ENCODE measurements at regions not wholly inside any gene's neighbourhood (a gene's known extent, or its start where the extent isn't known, plus 50 kb on each side); places are given as distances from the start of the nearest gene placed in this dataset.

DNA sequence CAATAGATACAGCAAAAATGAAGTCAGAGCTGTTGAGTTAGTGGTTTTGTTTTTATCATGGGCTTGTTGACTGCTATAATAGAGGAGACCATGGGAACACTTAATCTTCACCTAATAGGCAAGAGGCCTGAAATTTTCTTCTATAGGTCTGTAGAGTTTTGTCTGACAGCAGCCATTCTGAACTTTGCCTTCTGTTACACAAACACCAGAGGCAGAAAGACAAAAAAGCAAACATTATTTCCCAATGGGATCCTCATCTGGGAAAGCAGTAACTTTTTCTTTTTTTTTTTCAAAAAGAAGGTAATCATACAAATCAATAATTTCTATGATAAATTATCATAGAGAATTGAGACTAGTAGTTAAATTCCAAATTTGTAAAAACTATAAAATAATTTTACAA is 494.1 kb downstream of the TOX3 start:
- no peak for DNase-seq (ENCODE audit: low read depth in 2 of 2)

DNA sequence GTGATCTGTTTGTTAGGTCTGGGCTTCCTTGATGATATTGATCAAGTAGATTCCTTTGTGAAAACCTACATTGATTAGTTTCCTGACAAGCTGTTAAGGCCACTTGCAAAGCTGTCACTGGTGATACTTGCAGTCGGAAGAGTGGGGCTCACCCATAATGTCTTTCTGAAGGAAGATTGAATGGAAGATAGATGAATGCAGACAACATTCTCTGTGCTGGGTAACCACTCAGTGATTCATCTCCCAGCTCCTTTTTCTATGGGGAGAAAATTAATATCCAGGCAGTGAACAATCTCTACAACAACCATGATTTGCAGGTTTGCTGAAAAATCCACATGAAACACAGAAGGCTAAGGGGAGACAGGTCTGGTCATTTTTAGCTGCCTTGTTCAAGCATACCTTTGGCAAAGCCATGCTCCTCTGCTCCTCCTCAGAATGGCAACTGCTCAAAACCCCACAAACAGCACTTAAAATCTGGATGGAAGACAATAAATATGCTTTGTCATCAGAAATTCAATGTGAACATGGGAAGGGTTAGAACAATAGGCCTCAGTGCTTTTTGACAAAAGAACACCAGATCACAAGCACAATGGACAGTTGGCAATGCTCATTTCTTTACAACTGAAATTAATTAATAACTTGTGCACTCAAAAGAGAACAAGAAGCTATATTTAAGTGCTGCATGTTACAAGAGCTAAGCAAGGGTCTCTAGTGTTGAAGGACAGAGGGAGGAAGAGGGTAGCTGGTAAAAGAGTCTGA is 495.4 kb downstream of the TOX3 start:
- DNase-seq (ENCODE audit: low read depth in 2 of 2): no peak

DNA sequence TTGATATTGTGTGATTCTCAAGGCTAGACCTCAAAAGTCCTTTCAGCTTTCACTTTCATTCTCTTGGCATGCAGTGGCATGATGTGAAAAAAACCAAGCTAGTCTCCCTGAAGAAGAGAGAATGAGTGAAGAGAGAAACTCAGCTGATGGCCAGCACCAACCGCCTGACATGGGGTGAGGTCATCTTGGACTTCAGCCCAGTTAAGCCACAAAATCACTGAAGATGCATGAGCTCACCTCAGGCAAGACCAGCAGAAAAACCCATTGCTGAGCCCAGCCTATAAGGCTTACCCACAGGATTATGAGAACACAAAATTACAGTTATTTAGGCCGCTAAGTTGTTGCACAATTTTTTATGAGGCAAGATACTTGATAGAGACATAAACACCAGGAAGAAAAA is 496.5 kb downstream of the TOX3 start:
- no peak for DNase-seq (ENCODE audit: low read depth in 2 of 2)

DNA sequence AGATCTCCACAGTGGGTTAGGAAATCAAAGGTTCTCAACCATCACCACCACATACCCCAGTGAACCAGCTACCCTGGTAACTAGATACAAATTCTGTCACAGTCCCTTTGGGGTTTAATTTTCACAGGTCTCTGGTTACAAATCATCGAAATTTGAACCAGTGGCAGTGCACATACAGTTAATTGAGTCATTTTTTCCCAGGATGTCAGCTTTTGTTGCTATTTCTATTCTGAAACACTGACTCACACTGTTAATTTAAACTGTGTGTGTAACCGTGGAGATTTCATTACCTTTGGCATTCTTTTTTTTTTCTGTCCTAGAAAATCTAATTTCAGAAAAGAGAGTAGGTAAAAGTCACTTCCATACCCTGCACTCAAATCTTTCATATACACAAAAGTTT is 511.5 kb downstream of the TOX3 start:
- no peak for DNase-seq (ENCODE audit: low read depth in 2 of 2)

DNA sequence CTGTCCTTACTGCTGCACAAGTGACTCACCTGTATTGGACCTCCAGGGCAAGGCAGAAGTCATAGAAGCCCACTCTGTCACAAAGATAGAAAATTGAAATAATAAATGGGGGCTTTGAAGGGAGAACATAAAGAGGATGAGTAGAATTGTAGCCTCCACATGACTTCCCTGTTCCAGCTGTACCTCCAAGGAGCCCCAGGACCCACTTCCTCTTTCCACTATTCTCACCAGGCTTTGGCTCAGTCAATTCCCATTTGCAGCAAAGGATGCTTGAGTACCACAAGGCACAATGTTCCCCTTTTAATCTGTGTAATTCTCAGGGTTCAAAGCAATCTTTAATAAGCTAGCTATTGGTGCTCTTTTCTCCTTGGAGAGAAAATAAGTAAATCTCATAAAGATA is 512.1 kb downstream of the TOX3 start:
- no peak for DNase-seq (ENCODE audit: low read depth in 2 of 2)

DNA sequence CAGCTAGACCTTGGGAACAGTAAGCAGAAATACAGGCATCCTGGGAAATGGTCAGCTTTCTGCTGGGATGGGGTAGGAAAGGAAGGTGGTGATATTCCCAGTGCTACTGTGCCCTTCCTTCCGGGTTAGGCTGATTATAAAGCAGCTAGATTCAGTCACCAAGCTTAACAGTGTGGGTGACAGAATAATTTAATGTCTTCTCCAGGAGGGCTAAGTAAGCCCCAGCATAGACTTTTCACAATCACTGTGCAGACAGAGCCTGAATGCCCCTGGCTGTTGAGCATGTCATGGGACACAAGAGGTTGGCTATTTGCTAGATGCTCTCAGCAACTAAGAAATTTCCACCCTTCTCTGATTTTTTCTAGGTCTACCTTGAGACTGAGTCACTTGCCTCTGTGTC is 513.0 kb downstream of the TOX3 start:
- no peak for DNase-seq (ENCODE audit: low read depth in 2 of 2)

DNA sequence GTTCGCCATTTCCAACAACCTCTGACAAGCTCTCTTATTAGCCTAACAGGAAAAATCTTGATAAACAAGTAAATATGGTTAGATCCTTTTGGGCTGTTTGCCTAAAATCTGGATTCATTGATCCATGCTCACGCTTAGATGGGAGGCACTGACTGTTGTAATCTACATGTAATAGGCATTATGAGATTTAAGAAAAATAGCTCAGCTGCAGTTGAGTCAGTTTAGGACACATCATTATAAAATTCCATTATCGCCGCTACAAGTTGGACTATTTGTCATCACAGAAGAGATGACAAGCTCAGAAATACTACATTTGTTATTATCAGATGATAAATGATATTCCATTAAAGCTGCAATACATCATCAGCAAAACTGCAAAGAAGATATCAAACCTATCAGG is 524.0 kb downstream of the TOX3 start:
- no peak for DNase-seq (ENCODE audit: low read depth in 2 of 2)

DNA sequence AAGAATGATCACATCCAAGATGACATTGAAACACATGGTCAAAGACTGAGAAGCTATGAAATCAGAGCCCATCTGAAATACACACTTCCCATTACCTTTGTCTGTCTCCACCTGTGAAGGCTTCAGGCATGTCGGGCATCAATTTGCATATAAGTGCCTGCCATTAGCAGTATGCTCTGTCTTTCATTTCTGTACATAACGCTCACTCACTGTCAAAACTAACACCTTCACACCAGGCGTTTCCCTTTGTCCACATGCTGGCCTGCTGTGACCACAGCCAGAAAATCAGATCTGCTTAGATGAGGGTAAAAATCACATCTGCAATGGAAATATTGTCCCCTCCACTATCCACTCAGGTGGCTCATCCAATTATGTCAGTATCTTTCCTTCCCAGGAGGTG is 524.8 kb downstream of the TOX3 start:
- no peak for DNase-seq (ENCODE audit: low read depth in 2 of 2)

DNA sequence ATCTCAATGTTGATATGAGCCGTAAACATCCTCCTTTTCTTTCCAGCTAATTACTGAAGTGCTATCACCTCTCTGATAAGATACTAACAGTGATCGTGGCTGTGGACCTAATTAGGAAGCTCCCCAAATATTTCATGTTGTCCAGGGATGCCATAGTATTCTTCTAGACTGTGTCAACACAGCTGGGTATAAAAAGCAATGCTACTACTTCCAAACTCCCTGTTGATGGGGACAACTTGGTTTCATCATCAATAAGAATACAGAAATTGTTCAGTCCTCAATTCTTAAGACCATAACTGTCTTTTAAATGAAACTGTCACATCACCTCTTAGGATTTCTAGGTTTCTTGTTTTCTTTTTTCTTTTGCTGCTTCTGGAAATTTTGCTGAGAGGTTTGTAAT is 530.6 kb downstream of the TOX3 start:
- DNase-seq (ENCODE audit: low read depth in 2 of 2): no peak

DNA sequence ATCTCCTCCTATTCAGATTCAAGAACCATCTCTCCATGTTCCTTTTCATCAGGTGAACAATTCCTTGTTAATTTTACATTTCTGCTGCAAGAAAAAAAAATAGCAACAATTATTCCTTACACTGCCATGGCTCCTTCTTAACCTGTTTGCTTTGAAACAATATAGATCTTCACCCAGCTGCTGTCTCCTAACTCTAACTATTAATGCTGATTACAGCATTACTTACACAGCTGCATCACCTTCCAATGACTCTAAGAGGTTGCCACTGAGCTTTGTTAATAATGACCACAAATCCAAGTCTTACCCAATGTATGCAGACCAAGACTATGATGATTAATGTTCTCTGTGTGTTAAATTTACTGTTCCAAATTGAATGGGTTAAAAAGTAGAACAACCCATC is 541.4 kb downstream of the TOX3 start:
- no peak for DNase-seq (ENCODE audit: low read depth in 2 of 2)

DNA sequence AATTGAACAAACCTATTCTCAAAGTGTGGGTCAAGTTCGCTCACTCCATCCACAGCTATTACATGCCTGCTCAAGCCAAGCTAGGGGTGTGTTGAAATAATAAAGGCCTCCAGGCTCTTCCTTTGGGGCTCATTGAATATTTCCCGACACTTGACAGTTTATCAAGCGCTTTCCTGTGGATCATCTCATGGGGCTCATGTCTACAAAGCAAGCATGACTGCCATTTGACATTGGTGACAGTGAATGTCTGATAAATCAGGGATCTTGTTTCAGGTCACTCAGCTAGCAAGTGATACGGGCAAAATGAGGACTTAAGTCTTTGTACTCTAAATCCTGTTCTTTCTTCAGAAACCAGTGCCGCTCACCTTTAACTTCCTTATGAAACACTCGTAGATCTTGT is 542.6 kb downstream of the TOX3 start:
- DNase-seq (ENCODE audit: low read depth in 2 of 2): no peak

DNA sequence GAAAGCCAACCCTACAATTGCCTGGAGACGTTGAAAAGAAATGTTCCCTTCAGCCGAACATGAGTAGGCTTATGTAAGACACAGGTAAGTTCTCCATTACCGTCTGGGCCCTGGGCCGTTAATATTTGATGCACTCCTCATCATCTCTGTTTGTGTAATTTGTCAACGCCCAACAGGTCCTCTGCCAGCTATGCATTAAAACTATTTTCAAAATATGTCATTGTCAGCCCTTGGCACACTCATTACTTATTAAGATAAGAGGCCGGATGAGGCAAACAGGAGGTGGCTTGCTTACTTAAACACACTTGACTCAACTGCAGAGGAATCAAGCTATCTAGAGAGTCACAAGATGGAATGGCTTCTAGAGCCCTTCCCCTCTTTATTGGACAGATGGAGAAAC is 544.9 kb downstream of the TOX3 start:
- no peak for DNase-seq (ENCODE audit: low read depth in 2 of 2)

DNA sequence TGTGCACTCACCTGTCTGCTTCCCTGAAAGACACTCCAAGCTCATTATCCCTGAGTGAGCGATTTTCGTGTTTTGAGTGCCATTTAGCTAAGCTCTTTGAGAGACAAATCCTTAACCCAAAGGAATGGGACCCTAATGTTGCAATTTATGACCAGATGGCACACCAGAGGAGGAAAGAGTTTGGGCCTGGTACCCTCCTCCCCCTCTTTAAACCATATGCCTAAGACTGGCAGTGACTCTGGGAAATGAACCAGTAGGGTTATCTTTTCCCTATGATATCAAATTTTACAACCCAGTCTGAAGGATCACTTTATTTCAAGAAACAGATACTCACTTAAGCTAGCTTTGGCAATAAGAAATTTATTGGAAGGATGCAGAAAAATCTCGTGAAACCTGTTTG is 550.4 kb downstream of the TOX3 start:
- DNase-seq (ENCODE audit: low read depth in 2 of 2): no peak

DNA sequence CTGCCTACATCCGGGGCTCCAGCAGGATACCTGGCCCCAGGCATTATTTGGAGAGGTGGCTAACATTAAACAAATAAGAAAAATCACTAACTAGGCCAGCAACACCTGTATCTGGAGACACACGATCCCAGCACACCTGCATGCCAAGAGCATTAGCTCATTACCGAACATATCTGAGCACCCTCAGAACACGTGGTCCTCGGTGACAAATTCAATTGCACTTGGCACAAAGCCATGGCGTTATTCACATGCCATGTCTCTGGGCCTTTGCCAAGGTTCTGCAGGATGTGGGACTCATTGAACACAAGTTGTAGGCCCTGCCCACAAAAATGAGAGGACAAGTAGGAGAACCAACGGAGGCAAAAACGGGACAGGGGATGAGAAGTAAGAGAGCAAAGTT is 552.3 kb downstream of the TOX3 start:
- no peak for DNase-seq (ENCODE audit: low read depth in 2 of 2)

DNA sequence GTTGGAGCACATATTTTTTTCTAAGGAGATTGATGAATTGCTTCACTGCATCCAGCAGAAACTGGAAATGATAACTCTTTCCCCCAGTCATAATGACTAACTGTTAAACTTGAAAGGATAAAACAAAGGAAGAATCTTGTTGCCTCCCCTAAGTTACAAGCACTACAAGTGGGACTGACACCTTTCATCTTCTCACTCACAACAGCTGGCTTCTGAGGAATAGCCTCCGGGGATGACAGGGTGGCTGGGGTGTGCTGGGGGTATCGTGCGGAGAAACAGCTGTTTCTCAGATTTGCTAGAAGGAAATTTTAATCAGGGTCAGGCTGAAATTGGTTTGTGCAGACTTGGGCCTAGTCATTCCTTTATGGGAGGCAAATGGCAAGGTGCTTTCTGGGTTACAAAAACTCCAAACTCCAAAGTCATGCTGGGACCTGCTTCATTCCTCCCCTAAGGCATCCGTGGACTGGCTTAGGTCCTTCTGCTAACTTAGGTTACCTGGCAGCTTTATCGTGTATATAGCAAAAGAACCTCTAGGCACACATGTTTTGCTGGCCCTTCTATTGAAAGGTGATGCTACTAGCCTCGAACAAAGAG is 557.2 kb downstream of the TOX3 start:
- no peak for DNase-seq (ENCODE audit: low read depth in 2 of 2)

DNA sequence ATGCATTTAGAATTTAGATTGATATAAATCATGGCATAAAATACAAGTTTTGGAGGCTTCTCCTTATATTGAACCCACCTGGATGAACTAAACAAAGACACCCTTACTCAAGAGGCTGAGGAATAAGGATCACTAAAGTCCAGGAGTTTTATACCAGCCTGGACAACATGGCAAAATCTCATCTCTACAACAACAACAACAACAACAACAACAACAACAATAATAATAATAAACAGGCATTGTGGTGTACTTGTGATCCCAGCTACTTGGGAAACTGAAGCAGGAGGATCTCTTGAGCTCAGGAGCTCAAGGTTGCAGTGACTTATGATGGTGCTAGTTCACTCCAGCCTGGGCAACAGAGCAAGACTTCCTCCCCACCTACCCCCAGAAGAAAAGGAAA is 558.0 kb downstream of the TOX3 start:
- DNase-seq (ENCODE audit: low read depth in 2 of 2): no peak

DNA sequence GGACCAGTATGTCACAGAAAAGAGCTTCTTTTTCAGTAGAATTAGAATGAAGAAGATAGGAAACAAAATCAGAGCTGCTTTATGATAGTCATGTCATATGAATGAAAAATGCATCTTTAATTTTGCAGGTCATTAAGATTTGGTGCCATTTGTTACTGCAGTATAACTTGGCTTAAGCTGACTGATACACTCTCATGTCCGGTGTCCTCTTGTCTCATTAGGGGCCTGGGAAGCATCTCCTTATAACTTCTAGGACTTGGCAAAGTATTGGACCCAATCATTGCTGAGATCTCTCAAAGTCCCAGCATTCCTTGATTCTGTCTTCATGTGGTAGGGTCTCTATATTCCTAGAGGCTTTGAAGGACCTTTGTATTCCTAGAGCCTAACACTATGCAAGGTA is 559.4 kb downstream of the TOX3 start:
- DNase-seq (ENCODE audit: low read depth in 2 of 2): no peak

DNA sequence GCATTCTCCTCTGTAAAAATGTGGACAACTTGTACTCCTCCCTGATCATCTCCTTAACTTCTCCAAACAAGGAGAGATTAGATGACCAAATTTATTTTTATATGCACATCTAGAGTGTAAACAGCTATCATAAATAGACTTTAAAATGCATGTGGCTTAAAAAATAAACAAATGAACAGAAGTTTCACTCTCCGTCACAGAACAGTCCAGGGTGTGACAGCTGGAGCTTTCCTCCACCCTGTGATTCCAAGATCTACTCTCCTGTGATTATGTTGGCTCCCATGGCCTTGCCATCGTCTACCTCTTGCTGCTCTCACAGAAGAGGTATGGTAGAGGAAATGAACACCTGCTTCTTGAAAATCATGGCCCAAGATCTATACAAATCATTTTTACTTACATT is 560.2 kb downstream of the TOX3 start:
- DNase-seq (ENCODE audit: low read depth in 2 of 2): no peak

DNA sequence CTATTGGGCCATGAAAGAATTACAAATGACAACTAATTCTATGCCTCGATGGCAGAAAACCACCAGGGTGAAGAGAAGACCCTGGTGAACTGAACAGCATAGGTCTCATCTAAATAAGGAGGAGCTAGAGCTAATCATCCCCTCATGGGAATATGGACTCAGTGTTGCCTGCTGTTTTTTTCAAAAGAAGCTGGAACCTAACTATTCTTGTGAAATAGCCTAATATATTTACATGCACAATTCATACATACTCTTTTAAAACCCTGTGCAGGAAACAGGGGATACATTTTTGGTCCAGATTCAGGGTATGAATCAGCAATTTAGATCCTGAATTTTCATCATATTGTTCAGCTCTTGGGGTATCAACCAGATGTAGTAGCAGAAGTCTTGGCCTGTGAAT is 560.6 kb downstream of the TOX3 start:
- DNase-seq (ENCODE audit: low read depth in 2 of 2): no peak

DNA sequence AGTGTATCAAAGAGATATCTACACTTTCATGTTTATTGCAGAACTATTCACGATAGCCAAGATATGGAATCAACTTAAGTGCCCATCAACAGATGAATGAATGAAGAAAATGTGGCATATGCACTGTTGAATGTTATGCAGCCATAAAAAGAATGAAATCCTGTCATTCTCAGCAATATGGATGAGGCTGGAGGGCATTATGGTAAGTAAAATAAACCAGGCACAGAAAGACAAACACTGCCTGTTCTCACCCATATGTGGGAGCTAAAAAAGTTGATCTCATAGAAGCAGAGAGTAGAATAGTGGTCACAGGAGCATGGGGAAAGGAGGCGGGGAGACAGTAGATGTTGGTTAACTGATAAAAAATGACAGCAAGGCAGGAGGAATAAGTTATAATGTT is 561.8 kb downstream of the TOX3 start:
- no peak for DNase-seq (ENCODE audit: low read depth in 2 of 2)

DNA sequence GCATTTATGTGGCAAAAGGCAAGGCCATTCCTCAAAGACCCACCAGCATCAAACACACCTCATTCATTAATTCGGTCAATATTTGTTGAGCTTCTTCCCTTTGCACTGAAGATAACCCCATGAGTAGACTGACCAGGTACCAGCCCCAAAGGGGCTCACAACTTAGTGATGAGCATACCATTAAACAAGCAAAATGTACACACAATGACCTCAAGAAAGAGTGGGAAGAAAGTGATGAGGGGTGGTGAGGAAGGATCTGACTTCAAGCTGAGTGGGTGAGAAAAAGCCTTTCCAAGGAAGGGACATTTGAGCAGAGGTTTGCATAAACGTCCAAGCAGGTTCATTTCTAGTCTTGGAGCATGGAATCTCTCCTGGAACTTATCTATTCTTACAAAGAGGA is 562.5 kb downstream of the TOX3 start:
- no peak for DNase-seq (ENCODE audit: low read depth in 2 of 2)

DNA sequence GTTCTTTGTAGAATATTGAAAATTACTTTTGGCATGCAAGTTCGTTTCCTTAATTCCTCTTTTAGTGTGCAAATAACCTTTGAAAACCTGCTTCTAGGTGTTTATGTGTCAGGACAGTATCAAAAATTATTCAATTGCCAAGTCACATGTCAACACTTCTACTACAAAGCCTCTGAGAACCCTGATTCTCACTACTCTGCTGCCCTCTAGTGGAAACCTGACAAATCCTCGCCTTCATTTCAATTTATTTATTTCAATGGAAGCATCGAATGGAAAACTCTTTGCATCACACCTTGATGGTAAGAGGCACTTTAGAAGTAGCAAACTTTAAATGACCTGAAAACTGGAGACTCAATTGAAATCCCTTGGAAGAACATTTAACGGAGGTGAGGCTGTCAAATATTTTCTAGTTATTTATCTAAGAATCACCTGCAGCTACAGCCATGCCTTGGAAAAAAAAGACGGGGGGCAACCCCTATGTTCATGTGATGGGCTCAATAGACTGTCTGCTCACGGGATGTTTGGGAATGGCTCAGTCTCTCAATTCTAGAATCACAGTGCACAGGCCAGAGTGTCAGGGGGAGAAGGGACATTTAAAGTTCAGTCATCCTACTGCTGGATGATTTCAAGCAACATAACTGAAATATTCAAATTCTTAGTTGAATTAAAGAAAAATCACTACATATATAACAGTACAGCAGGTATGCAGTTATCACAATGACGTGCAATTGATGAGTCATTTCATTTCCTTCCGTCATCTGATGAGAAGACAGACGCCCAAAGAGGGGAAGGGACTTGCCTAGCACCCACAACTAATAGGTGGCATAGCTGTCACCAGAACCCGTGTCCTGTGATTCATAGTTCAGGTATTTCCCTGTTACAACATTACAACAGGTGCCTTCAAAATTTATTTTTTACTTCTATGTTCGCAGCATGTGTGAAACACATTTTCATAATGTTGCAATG is 563.9 kb downstream of the TOX3 start:
- no peak for DNase-seq (ENCODE audit: low read depth in 2 of 2)

DNA sequence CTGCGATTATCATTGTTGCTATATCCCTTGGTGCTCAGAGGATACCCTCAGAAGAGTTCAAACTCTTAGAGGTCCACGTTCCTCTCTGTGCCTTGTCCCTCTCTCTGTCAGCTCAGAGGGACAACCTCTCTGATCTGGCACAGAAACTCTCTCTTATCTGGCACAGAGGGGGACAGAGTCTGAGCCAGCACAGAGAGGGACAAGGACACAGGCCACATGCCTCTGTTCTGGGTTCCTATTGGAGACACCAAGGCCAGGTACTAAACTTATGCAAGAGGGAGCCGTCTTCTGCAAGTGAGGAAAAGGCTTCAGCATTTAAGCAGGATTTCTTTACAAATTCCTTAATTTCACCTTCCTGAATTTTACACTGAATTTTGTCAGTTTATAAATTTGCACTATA is 565.2 kb downstream of the TOX3 start:
- no peak for DNase-seq (ENCODE audit: low read depth in 2 of 2)
